GM12878 (cell line): ENCODE measurements at regions not wholly inside any gene's neighbourhood (a gene's known extent, or its start where the extent isn't known, plus 50 kb on each side); places are given as distances from the start of the nearest gene placed in this dataset.
A peak's percentile ranks its signal among the peaks of the same experiment; 100 is the strongest.

Experiments used
- ATAC-seq: fragments of 200-7000 bp; cut with Tn5 transposase; 3 replicates; pipeline ENCODE4 v1.9.1; 2020; ENCODE audit warnings: mild to moderate bottlenecking, moderate library complexity
- BruUV-seq: library from RNA; stranded (reverse); fragments of 400-500 nt; replicated peaks from 2 replicates; lab custom pipeline; 2021; lab: Mats Ljungman, UMichigan
- CTCF ChIA-PET: fragments of 300-600 bp; sonication (Branson Sonifier 250); formaldehyde crosslinking; extraction: SDS; loops from one replicate; lab custom pipeline; 2021; ENCODE audit warnings: inconsistent platforms; lab: Yijun Ruan, JAX
- POLR2A ChIA-PET: fragments of 350-600 bp; formaldehyde crosslinking; extraction: SDS; loops from one replicate; lab custom pipeline; 2021; ENCODE audit warnings: inconsistent platforms; lab: Charles Lee
- RAD21 ChIA-PET: fragments of 300-600 bp; sonication (Branson Sonifier 250); formaldehyde crosslinking; loops from one replicate; lab custom pipeline; 2023; ENCODE audit warnings: antibody characterized with exemption; ENCODE audit not compliant: unreplicated experiment; lab: Charles Lee
- SMC1A ChIA-PET: fragments of 300-600 bp; sonication (Branson Sonifier 250); formaldehyde crosslinking; loops from one replicate; lab custom pipeline; 2023; ENCODE audit not compliant: unreplicated experiment, uncharacterized antibody; lab: Charles Lee
- DNase-seq: peaks from one replicate; pipeline ENCODE4 v3.0.0-alpha.2; 2011; ENCODE audit warnings: low read depth, low spot score
- FAIRE-seq: peaks from 3 replicates; lab custom pipeline; 2011; peaks lifted over from hg19 to GRCh38; lab: Jason Lieb, UNC
- H2AFZ ChIP-seq: 2 replicates; pipeline ENCODE4 v1.6.0; 2011; ENCODE audit warnings: low read depth, low read length, control low read depth; ENCODE audit not compliant: control insufficient read depth
- H3K27ac ChIP-seq: 2 replicates; pipeline ENCODE4 v1.5.1; 2011; ENCODE audit warnings: control low read depth; ENCODE audit not compliant: control insufficient read depth, insufficient read depth
- H3K27me3 ChIP-seq, 2 experiments: replicated peaks in 1 of 2; 2 replicates each; pipeline versions ENCODE4 v1.6.0 to v1.6.1; 2011; ENCODE audit warnings: low read length in 1 of 2; ENCODE audit not compliant: control insufficient read depth in 2 of 2, insufficient read depth in 2 of 2
- H3K36me3 ChIP-seq, 2 experiments: 2 replicates each; pipeline ENCODE4 v1.5.1; 2011; ENCODE audit warnings: low read length in 1 of 2; ENCODE audit not compliant: control insufficient read depth in 2 of 2, insufficient read depth in 2 of 2
- H3K4me1 ChIP-seq: 2 replicates; pipeline ENCODE4 v1.6.1; 2011; ENCODE audit warnings: mild to moderate bottlenecking, low read length, moderate library complexity, mixed read lengths; ENCODE audit not compliant: control insufficient read depth, insufficient read depth
- H3K4me2 ChIP-seq: 2 replicates; pipeline ENCODE4 v1.6.0; 2011; ENCODE audit warnings: control low read depth; ENCODE audit not compliant: control insufficient read depth, insufficient read depth
- H3K4me3 ChIP-seq: fragments of 200-600 bp; sonication (generic); 2 replicates; pipeline ENCODE4 v1.5.1; 2016
- H3K79me2 ChIP-seq: 2 replicates; pipeline ENCODE4 v1.6.0; 2011; ENCODE audit warnings: low read length; ENCODE audit not compliant: control insufficient read depth, insufficient read depth
- H3K9ac ChIP-seq: 2 replicates; pipeline ENCODE4 v1.8.0; 2011; ENCODE audit warnings: low read length, control low read depth, mixed read lengths; ENCODE audit not compliant: control insufficient read depth, insufficient read depth
- H3K9me3 ChIP-seq: replicated peaks from 3 replicates; pipeline ENCODE4 v1.5.1; 2011; ENCODE audit warnings: mild to moderate bottlenecking, low read length; ENCODE audit not compliant: control insufficient read depth, insufficient read depth
- H4K20me1 ChIP-seq: 2 replicates; pipeline ENCODE4 v1.6.0; 2011; ENCODE audit not compliant: control insufficient read depth, insufficient read depth
- EZH2 ChIP-seq: IDR thresholded peaks from 2 replicates; pipeline ENCODE4 v1.6.1; 2012; ENCODE audit warnings: low read depth, mild to moderate bottlenecking, control low read depth, inconsistent platforms, low read length, borderline replicate concordance; ENCODE audit not compliant: control insufficient read depth
- KLF5 ChIP-seq: fragments of 450-650 bp; IDR thresholded peaks from 2 replicates; pipeline ENCODE4 v1.6.1; 2014; ENCODE audit warnings: mild to moderate bottlenecking; ENCODE audit not compliant: partially characterized antibody
- MTA3 ChIP-seq: IDR thresholded peaks from 2 replicates; pipeline ENCODE4 v1.6.1; 2012; ENCODE audit warnings: low read length, inconsistent platforms, borderline replicate concordance
- MYB ChIP-seq: fragments of 150-350 bp; IDR thresholded peaks from 2 replicates; pipeline ENCODE4 v1.6.1; 2014; ENCODE audit warnings: mild to moderate bottlenecking, low read depth, low read length, borderline replicate concordance
- MYC ChIP-seq: IDR thresholded peaks from 2 replicates; pipeline ENCODE4 v1.6.1; 2011; ENCODE audit warnings: mild to moderate bottlenecking, low read length, moderate library complexity, inconsistent platforms; ENCODE audit not compliant: insufficient read depth, insufficient replicate concordance, insufficient read length, severe bottlenecking
- RAD51 ChIP-seq: fragments of 450-650 bp; IDR thresholded peaks from 2 replicates; pipeline ENCODE4 v1.6.1; 2016; ENCODE audit warnings: moderate library complexity, mild to moderate bottlenecking, inconsistent platforms
- RBBP5 ChIP-seq: fragments of 200-600 bp; sonication (generic); conservative IDR thresholded peaks from 2 replicates; pipeline ENCODE4 v1.6.1; 2016
- RUNX3 ChIP-seq: IDR thresholded peaks from 2 replicates; pipeline ENCODE4 v1.6.1; 2012; ENCODE audit warnings: low read length, inconsistent platforms
- SPI1 ChIP-seq: IDR thresholded peaks from 2 replicates; pipeline ENCODE4 v1.6.1; 2011; ENCODE audit warnings: low read depth, mild to moderate bottlenecking, low read length, moderate library complexity, borderline replicate concordance; ENCODE audit not compliant: insufficient read depth
- ZBTB11 ChIP-seq: fragments of 450-650 bp; formaldehyde crosslinking; IDR thresholded peaks from 2 replicates; pipeline ENCODE4 v1.5.0; 2022; ENCODE audit warnings: mild to moderate bottlenecking, missing genetic modification characterization
- in situ Hi-C: fragments of 300-500 bp; cut with MboI; formaldehyde crosslinking; loops from 9 replicates; pipeline ENCODE4 v1.14.3; 2018; ENCODE audit warnings: mixed read lengths
- intact Hi-C: fragments of 100-400 bp; cut with micrococcal nuclease; formaldehyde crosslinking; loops from one replicate; pipeline ENCODE4 v1.14.2; 2022; ENCODE audit not compliant: unreplicated experiment
- TF ChIP-seq, protein P1 (sequence below): fragments of 450-650 bp; IDR thresholded peaks from 2 replicates; pipeline ENCODE4 v1.6.1; 2017; ENCODE audit warnings: antibody characterized with exemption, mild to moderate bottlenecking, moderate library complexity
- TF ChIP-seq, protein P2 (sequence below): IDR thresholded peaks from 2 replicates; pipeline ENCODE4 v1.6.1; 2011; ENCODE audit warnings: low read depth, mild to moderate bottlenecking, low read length, moderate library complexity, borderline replicate concordance; ENCODE audit errors: extremely low read depth
- TF ChIP-seq, protein P3 (sequence below): fragments of 450-650 bp; formaldehyde crosslinking; IDR thresholded peaks from 2 replicates; pipeline ENCODE4 v1.4.0; 2020; ENCODE audit warnings: mild to moderate bottlenecking, moderate library complexity

DNA sequence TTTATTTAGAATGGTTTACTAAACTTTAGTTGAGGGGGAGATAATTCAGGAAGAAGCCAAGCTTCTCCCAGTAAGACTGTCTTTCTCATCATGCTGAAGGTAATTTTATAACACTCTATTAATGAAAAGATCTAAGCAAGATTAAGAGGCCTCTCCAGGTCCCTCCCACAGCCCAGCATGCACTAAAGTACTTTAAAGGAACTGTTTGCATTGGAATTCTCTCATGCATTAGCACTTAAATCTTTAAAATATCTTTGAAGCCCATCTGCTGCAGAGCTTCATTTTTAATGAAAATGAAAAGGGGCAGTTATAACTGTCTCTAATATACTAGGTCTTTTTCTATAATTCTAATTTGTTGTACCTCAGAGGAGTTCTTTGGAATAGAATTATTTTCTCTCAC is 1379.1 kb upstream of the ADGRL4 start (continued):
- TF ChIP-seq, protein P1, sequence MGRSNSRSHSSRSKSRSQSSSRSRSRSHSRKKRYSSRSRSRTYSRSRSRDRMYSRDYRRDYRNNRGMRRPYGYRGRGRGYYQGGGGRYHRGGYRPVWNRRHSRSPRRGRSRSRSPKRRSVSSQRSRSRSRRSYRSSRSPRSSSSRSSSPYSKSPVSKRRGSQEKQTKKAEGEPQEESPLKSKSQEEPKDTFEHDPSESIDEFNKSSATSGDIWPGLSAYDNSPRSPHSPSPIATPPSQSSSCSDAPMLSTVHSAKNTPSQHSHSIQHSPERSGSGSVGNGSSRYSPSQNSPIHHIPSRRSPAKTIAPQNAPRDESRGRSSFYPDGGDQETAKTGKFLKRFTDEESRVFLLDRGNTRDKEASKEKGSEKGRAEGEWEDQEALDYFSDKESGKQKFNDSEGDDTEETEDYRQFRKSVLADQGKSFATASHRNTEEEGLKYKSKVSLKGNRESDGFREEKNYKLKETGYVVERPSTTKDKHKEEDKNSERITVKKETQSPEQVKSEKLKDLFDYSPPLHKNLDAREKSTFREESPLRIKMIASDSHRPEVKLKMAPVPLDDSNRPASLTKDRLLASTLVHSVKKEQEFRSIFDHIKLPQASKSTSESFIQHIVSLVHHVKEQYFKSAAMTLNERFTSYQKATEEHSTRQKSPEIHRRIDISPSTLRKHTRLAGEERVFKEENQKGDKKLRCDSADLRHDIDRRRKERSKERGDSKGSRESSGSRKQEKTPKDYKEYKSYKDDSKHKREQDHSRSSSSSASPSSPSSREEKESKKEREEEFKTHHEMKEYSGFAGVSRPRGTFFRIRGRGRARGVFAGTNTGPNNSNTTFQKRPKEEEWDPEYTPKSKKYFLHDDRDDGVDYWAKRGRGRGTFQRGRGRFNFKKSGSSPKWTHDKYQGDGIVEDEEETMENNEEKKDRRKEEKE = no peak
- TF ChIP-seq MYB = no peak
- TF ChIP-seq SPI1 = no peak

GRCh38 chr1:80384959-80385358 is 1378.4 kb upstream of the ADGRL4 start:
- RAD21 ChIA-PET = no interaction called here
- DNase-seq = no peak
- FAIRE-seq = no peak
- no peak overlapping the region for H2AFZ ChIP-seq
- H3K36me3 ChIP-seq = no peaks in the 10 kb centered on the region
- no peak overlapping the region for H3K4me3 ChIP-seq
- H3K9ac ChIP-seq = no peak overlapping the region
- no peaks in the 10 kb centered on the region for H3K27me3 ChIP-seq
- intact Hi-C loops (no loop called here), in situ Hi-C loops (no loop called here)
- POLR2A ChIA-PET = no interaction called here
- no peak overlapping the region for H3K4me2 ChIP-seq
- no peaks in the 10 kb centered on the region for H3K4me1 ChIP-seq
- peak; percentile 47; the same call in 2 of the 3 replicates for ATAC-seq
- no peaks in the 10 kb centered on the region for H3K79me2 ChIP-seq
- CTCF ChIA-PET = no interaction called here
- SMC1A ChIA-PET = interaction anchor here (0.8 kb wide), 1 partner anchor 78 kb away, joined by 3 read pairs; no protein-coding TSS in a partner anchor
- H3K27ac ChIP-seq = no peak overlapping the region
- BruUV-seq = no TSS peak
- no peaks in the 10 kb centered on the region for H4K20me1 ChIP-seq
- no peaks in the 10 kb centered on the region for H3K9me3 ChIP-seq
- no peak for TF ChIP-seq RBBP5
- no peak for TF ChIP-seq KLF5
- TF ChIP-seq, protein P2, sequence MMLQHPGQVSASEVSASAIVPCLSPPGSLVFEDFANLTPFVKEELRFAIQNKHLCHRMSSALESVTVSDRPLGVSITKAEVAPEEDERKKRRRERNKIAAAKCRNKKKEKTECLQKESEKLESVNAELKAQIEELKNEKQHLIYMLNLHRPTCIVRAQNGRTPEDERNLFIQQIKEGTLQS = no peak
- no peak for TF ChIP-seq MYC
- TF ChIP-seq, protein P3, sequence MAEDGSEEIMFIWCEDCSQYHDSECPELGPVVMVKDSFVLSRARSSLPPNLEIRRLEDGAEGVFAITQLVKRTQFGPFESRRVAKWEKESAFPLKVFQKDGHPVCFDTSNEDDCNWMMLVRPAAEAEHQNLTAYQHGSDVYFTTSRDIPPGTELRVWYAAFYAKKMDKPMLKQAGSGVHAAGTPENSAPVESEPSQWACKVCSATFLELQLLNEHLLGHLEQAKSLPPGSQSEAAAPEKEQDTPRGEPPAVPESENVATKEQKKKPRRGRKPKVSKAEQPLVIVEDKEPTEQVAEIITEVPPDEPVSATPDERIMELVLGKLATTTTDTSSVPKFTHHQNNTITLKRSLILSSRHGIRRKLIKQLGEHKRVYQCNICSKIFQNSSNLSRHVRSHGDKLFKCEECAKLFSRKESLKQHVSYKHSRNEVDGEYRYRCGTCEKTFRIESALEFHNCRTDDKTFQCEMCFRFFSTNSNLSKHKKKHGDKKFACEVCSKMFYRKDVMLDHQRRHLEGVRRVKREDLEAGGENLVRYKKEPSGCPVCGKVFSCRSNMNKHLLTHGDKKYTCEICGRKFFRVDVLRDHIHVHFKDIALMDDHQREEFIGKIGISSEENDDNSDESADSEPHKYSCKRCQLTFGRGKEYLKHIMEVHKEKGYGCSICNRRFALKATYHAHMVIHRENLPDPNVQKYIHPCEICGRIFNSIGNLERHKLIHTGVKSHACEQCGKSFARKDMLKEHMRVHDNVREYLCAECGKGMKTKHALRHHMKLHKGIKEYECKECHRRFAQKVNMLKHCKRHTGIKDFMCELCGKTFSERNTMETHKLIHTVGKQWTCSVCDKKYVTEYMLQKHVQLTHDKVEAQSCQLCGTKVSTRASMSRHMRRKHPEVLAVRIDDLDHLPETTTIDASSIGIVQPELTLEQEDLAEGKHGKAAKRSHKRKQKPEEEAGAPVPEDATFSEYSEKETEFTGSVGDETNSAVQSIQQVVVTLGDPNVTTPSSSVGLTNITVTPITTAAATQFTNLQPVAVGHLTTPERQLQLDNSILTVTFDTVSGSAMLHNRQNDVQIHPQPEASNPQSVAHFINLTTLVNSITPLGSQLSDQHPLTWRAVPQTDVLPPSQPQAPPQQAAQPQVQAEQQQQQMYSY = no peak
- no peak for TF ChIP-seq RUNX3
- no peak for TF ChIP-seq EZH2
- no peak for TF ChIP-seq MTA3
- no peak for TF ChIP-seq RAD51
- no peak for TF ChIP-seq ZBTB11 (CRISPR knock-in tag)
